Keratinocyte (primary cell): ENCODE measurements at regions not wholly inside any gene's neighbourhood (a gene's known extent, or its start where the extent isn't known, plus 50 kb on each side); places are given as distances from the start of the nearest gene placed in this dataset.

ENCODE experiments used
- DNase-seq: peaks from one replicate; pipeline ENCODE4 v3.0.0-alpha.2; 2011; ENCODE audit warnings: low read depth, missing footprints, low spot score
- FAIRE-seq: peaks from 2 replicates; lab custom pipeline; 2011; peaks lifted over from hg19 to GRCh38; lab: Jason Lieb, UNC
- H2AFZ ChIP-seq: 2 replicates; pipeline ENCODE4 v1.6.0; 2012; ENCODE audit warnings: low read length, control low read depth, inconsistent platforms; ENCODE audit not compliant: control insufficient read depth
- H3K27ac ChIP-seq: 2 replicates; pipeline ENCODE4 v1.5.1; 2011; ENCODE audit warnings: low read length; ENCODE audit not compliant: control insufficient read depth, insufficient read depth
- H3K27me3 ChIP-seq: 3 replicates; pipeline ENCODE4 v1.6.0; 2011; ENCODE audit warnings: low read length; ENCODE audit not compliant: control insufficient read depth, insufficient read depth; ENCODE audit errors: extremely low read depth
- H3K36me3 ChIP-seq, 2 experiments: 2 replicates in 1 of 2; 3 replicates in 1 of 2; pipeline ENCODE4 v1.5.1; 2011; ENCODE audit warnings: low read length in 2 of 2, mild to moderate bottlenecking in 1 of 2; ENCODE audit not compliant: control insufficient read depth in 2 of 2, insufficient read depth in 2 of 2; ENCODE audit errors: extremely low read depth in 1 of 2
- H3K4me1 ChIP-seq: 3 replicates; pipeline ENCODE4 v1.5.1; 2011; ENCODE audit warnings: low read length; ENCODE audit not compliant: control insufficient read depth, insufficient read depth; ENCODE audit errors: extremely low read depth
- H3K4me2 ChIP-seq: 3 replicates; pipeline ENCODE4 v1.6.0; 2011; ENCODE audit warnings: low read depth, low read length; ENCODE audit not compliant: control insufficient read depth, insufficient read depth; ENCODE audit errors: extremely low read depth
- H3K4me3 ChIP-seq, 3 experiments: fragments of 200-600 bp in 1 of 3; sonication (generic) in 1 of 3; 2 replicates in 2 of 3; 3 replicates in 1 of 3; pipeline ENCODE4 v1.5.1; 2011 to 2016; ENCODE audit warnings: low read length in 3 of 3, mild to moderate bottlenecking in 3 of 3, control low read depth in 2 of 3, inconsistent platforms in 1 of 3, low read depth in 1 of 3, mixed read lengths in 1 of 3, mixed run types in 1 of 3, moderate library complexity in 1 of 3; ENCODE audit not compliant: control insufficient read depth in 2 of 3, insufficient read depth in 2 of 3; ENCODE audit errors: extremely low read depth in 1 of 3
- H3K79me2 ChIP-seq: 2 replicates; pipeline ENCODE4 v1.6.0; 2012; ENCODE audit warnings: low read length; ENCODE audit not compliant: control insufficient read depth, insufficient read depth
- H3K9ac ChIP-seq: 3 replicates; pipeline ENCODE4 v1.6.0; 2011; ENCODE audit warnings: low read length; ENCODE audit not compliant: control insufficient read depth, insufficient read depth; ENCODE audit errors: extremely low read depth
- H3K9me1 ChIP-seq: 3 replicates; pipeline ENCODE4 v1.6.0; 2011; ENCODE audit warnings: low read length; ENCODE audit not compliant: control insufficient read depth, insufficient read depth; ENCODE audit errors: extremely low read depth
- H3K9me3 ChIP-seq: 2 replicates; pipeline ENCODE4 v1.5.1; 2012; ENCODE audit warnings: low read depth, low read length; ENCODE audit not compliant: control insufficient read depth
- H4K20me1 ChIP-seq: 3 replicates; pipeline ENCODE4 v1.6.0; 2011; ENCODE audit warnings: low read length; ENCODE audit not compliant: control insufficient read depth, insufficient read depth; ENCODE audit errors: extremely low read depth
- EZH2 ChIP-seq: IDR thresholded peaks from one replicate; pipeline ENCODE4 v1.6.1; 2012; ENCODE audit warnings: inconsistent platforms, mild to moderate bottlenecking, low read length, moderate library complexity
- dilution Hi-C: fragments of 300-500 bp; cut with MboI; formaldehyde crosslinking; loops from one replicate; pipeline ENCODE4 v1.7.0; 2020; ENCODE audit warnings: low sequenced_read_pairs; ENCODE audit not compliant: extremely low pct_ligation_motif_present
- TF ChIP-seq, protein P1 (sequence below), 3 experiments: IDR thresholded peaks in 1 of 3; conservative IDR thresholded peaks in 1 of 3; optimal IDR thresholded peaks in 1 of 3; 2 replicates in 2 of 3; 3 replicates in 1 of 3; pipeline versions ENCODE3 to v1.5.1; 2011; ENCODE audit warnings: low read length in 3 of 3, mild to moderate bottlenecking in 3 of 3, moderate library complexity in 2 of 3, control low read depth in 1 of 3, inconsistent platforms in 1 of 3; ENCODE audit not compliant: insufficient read depth in 2 of 3; ENCODE audit errors: extremely low read depth in 1 of 3

- Histone ChIP-seq H3K9me1 (no peaks in the 10 kb centered on the region), H3K27ac (no peak overlapping the region), H4K20me1 (no peaks in the 10 kb centered on the region), H3K36me3 (no peaks in the 10 kb centered on the region), H3K4me3 (no peak overlapping the region), H3K27me3 (peaks cover 14% of the 10 kb centered on the region), H3K4me2 (no peak overlapping the region), H2AFZ (no peak overlapping the region), H3K4me1 (peaks cover 9% of the 10 kb centered on the region), H3K9ac (no peak overlapping the region), H3K9me3 (no peaks in the 10 kb centered on the region), H3K79me2 (no peaks in the 10 kb centered on the region)
- dilution Hi-C loops, result no loop called here
- FAIRE-seq (no peak), DNase-seq (no peak)
- TF ChIP-seq EZH2, result no peak
Measured at GRCh38 chr2:237232166-237232565, 146.5 kb downstream of the COPS8 start.

DNA sequence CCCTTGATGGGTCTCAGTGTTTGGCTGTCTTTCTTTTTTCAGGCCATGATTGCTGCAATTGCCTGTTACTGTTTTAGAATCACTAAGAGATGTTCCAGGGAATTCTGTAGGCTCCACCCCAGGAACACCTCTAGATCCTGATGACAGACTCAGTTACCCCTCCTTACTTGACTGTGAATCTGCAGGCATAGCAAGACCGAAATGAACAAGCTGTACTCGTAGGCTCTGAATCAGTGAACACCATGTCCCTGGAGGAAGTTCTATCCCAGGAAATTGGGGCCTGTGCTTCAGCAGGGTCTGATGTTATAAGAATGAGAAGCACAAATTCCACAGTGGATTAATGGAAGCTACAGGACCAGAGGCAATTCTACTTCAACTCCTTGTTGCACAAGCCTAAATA is 148.6 kb downstream of the COPS8 start:
- Histone ChIP-seq H3K27me3 (peaks cover 14% of the 10 kb centered on the region), H3K9ac (no peak overlapping the region), H3K27ac (no peak overlapping the region), H3K4me1 (no peaks in the 10 kb centered on the region), H3K9me3 (no peaks in the 10 kb centered on the region), H3K9me1 (no peaks in the 10 kb centered on the region), H4K20me1 (no peaks in the 10 kb centered on the region), H3K4me3 (no peak overlapping the region), H3K36me3 (no peaks in the 10 kb centered on the region), H2AFZ (no peak overlapping the region), H3K4me2 (no peak overlapping the region), H3K79me2 (no peaks in the 10 kb centered on the region)
- dilution Hi-C loops, result no loop called here
- TF ChIP-seq, protein P1, sequence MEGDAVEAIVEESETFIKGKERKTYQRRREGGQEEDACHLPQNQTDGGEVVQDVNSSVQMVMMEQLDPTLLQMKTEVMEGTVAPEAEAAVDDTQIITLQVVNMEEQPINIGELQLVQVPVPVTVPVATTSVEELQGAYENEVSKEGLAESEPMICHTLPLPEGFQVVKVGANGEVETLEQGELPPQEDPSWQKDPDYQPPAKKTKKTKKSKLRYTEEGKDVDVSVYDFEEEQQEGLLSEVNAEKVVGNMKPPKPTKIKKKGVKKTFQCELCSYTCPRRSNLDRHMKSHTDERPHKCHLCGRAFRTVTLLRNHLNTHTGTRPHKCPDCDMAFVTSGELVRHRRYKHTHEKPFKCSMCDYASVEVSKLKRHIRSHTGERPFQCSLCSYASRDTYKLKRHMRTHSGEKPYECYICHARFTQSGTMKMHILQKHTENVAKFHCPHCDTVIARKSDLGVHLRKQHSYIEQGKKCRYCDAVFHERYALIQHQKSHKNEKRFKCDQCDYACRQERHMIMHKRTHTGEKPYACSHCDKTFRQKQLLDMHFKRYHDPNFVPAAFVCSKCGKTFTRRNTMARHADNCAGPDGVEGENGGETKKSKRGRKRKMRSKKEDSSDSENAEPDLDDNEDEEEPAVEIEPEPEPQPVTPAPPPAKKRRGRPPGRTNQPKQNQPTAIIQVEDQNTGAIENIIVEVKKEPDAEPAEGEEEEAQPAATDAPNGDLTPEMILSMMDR (optimal IDR thresholded peaks at IDR 0.05 in 1 of 3, IDR thresholded peaks at IDR 0.05 in 1 of 3, conservative IDR thresholded peaks at IDR 0.05 in 1 of 3; ENCODE audit: extremely low read depth in 1 of 3, insufficient read depth in 2 of 3, low read length in 3 of 3), result no peak
- TF ChIP-seq EZH2, result no peak
- FAIRE-seq (no peak), DNase-seq (no peak)

- Histone ChIP-seq H3K9me3 (peaks cover 4% of the 10 kb centered on the region), H3K4me3 (no peak overlapping the region), H3K27me3 (peaks cover 8% of the 10 kb centered on the region), H3K36me3 (no peaks in the 10 kb centered on the region), H2AFZ (no peak overlapping the region), H3K9me1 (no peaks in the 10 kb centered on the region), H3K9ac (no peak overlapping the region), H3K4me2 (no peak overlapping the region), H3K27ac (no peak overlapping the region), H3K79me2 (no peaks in the 10 kb centered on the region), H4K20me1 (no peaks in the 10 kb centered on the region), H3K4me1 (no peaks in the 10 kb centered on the region)
- DNase-seq, result no peak
- dilution Hi-C loops, result no loop called here
- TF ChIP-seq, protein P1 (optimal IDR thresholded peaks at IDR 0.05 in 1 of 3, IDR thresholded peaks at IDR 0.05 in 1 of 3, conservative IDR thresholded peaks at IDR 0.05 in 1 of 3; ENCODE audit: extremely low read depth in 1 of 3, insufficient read depth in 2 of 3, low read length in 3 of 3), result no peak
- TF ChIP-seq EZH2, result no peak
- no peak for FAIRE-seq
Measured at GRCh38 chr2:237235383-237236095, 149.8 kb downstream of the COPS8 start.
